H9 (cell line): ENCODE measurements at regions not wholly inside any gene's neighbourhood (a gene's known extent, or its start where the extent isn't known, plus 50 kb on each side); places are given as distances from the start of the nearest gene placed in this dataset.

ENCODE experiments used
- DNase-seq: peaks from one replicate; pipeline ENCODE4 v3.0.0-alpha.2; 2017
- H2AFZ ChIP-seq: one replicate; pipeline ENCODE4 v1.6.1; 2013; ENCODE audit warnings: mild to moderate bottlenecking, low read length, control low read depth, moderate library complexity
- H2AK5ac ChIP-seq: 2 replicates; pipeline ENCODE4 v1.6.1; 2013; ENCODE audit warnings: low read length, control low read depth, mixed read lengths; ENCODE audit not compliant: insufficient read length
- H2BK120ac ChIP-seq: one replicate; pipeline ENCODE4 v1.6.1; 2013; ENCODE audit warnings: low read depth, mild to moderate bottlenecking, low read length, control low read depth, inconsistent platforms; ENCODE audit not compliant: poor library complexity, severe bottlenecking
- H2BK12ac ChIP-seq: 2 replicates; pipeline ENCODE4 v1.6.1; 2013; ENCODE audit warnings: low read length, control low read depth, mixed read lengths, low read depth; ENCODE audit not compliant: insufficient read length
- H2BK15ac ChIP-seq: 2 replicates; pipeline ENCODE4 v1.6.1; 2013; ENCODE audit warnings: low read depth, low read length, control low read depth
- H2BK20ac ChIP-seq: one replicate; pipeline ENCODE4 v1.6.1; 2013; ENCODE audit warnings: low read depth, mild to moderate bottlenecking, low read length, control low read depth, inconsistent platforms; ENCODE audit not compliant: poor library complexity, severe bottlenecking
- H2BK5ac ChIP-seq: 2 replicates; pipeline ENCODE4 v1.6.1; 2013; ENCODE audit warnings: low read length, control low read depth, mixed read lengths; ENCODE audit not compliant: insufficient read length
- H3K14ac ChIP-seq: 2 replicates; pipeline ENCODE4 v1.6.1; 2013; ENCODE audit warnings: low read length, control low read depth; ENCODE audit not compliant: insufficient read depth
- H3K18ac ChIP-seq: 2 replicates; pipeline ENCODE4 v1.6.1; 2013; ENCODE audit warnings: low read depth, mild to moderate bottlenecking, mixed read lengths, low read length, control low read depth; ENCODE audit not compliant: insufficient read length
- H3K23ac ChIP-seq: 2 replicates; pipeline ENCODE4 v1.6.1; 2013; ENCODE audit warnings: low read length, control low read depth, mixed read lengths, low read depth; ENCODE audit not compliant: insufficient read length
- H3K23me2 ChIP-seq: 2 replicates; pipeline ENCODE4 v1.6.1; 2013; ENCODE audit warnings: low read depth, mild to moderate bottlenecking, mixed read lengths, low read length, control low read depth; ENCODE audit not compliant: insufficient read length, poor library complexity, severe bottlenecking
- H3K27ac ChIP-seq: 2 replicates; pipeline ENCODE4 v1.5.1; 2013; ENCODE audit warnings: low read length, control low read depth, mixed read lengths, low read depth; ENCODE audit not compliant: insufficient read length
- H3K27me3 ChIP-seq: 2 replicates; pipeline ENCODE4 v1.6.1; 2013; ENCODE audit warnings: low read length, control low read depth, inconsistent platforms; ENCODE audit not compliant: insufficient read depth
- H3K4ac ChIP-seq: 2 replicates; pipeline ENCODE4 v1.6.1; 2013; ENCODE audit warnings: low read depth, mild to moderate bottlenecking, control low read depth, inconsistent platforms, low read length, moderate library complexity
- H3K4me1 ChIP-seq: 2 replicates; pipeline ENCODE4 v1.6.1; 2013; ENCODE audit warnings: low read length, control low read depth, inconsistent platforms; ENCODE audit not compliant: insufficient read depth
- H3K4me2 ChIP-seq: 2 replicates; pipeline ENCODE4 v1.6.1; 2013; ENCODE audit warnings: low read length, control low read depth, mixed read lengths; ENCODE audit not compliant: insufficient read length, insufficient read depth
- H3K56ac ChIP-seq: 2 replicates; pipeline ENCODE4 v1.6.1; 2013; ENCODE audit warnings: low read depth, mild to moderate bottlenecking, mixed read lengths, low read length, control low read depth; ENCODE audit not compliant: insufficient read length
- H3K79me1 ChIP-seq: 2 replicates; pipeline ENCODE4 v1.6.1; 2013; ENCODE audit warnings: low read depth, mild to moderate bottlenecking, moderate library complexity, low read length, control low read depth, inconsistent platforms; ENCODE audit not compliant: insufficient read depth, poor library complexity, severe bottlenecking
- H3K79me2 ChIP-seq: 2 replicates; pipeline ENCODE4 v1.6.1; 2013; ENCODE audit warnings: low read length, control low read depth, inconsistent platforms; ENCODE audit not compliant: insufficient read depth
- H3K9ac ChIP-seq: 2 replicates; pipeline ENCODE4 v1.6.1; 2013; ENCODE audit warnings: low read length, control low read depth, mixed read lengths; ENCODE audit not compliant: insufficient read length; ENCODE audit errors: extremely low read depth
- H3K9me3 ChIP-seq: one replicate; pipeline ENCODE4 v1.6.1; 2013; ENCODE audit warnings: low read depth, low read length, inconsistent platforms; ENCODE audit not compliant: control insufficient read depth
- H3T11ph ChIP-seq: one replicate; pipeline ENCODE4 v1.6.1; 2013; ENCODE audit warnings: mild to moderate bottlenecking, low read length, control low read depth, inconsistent platforms
- H4K20me1 ChIP-seq: one replicate; pipeline ENCODE4 v1.6.1; 2013; ENCODE audit not compliant: control insufficient read depth, insufficient read length, insufficient read depth
- H4K5ac ChIP-seq: 2 replicates; pipeline ENCODE4 v1.6.1; 2013; ENCODE audit warnings: low read depth, mild to moderate bottlenecking, mixed read lengths, low read length, control low read depth; ENCODE audit not compliant: insufficient read length
- H4K8ac ChIP-seq: replicated peaks from 2 replicates; pipeline ENCODE4 v1.6.1; 2013; ENCODE audit warnings: low read length, control low read depth, mixed read lengths, low read depth; ENCODE audit not compliant: insufficient read length
- H4K91ac ChIP-seq: 2 replicates; pipeline ENCODE4 v1.6.1; 2013; ENCODE audit warnings: low read depth, mild to moderate bottlenecking, moderate library complexity, mixed read lengths, low read length, control low read depth; ENCODE audit not compliant: insufficient read length
- H3K27ac Mint-ChIP-seq, 3 experiments: 2 replicates in 2 of 3; 3 replicates in 1 of 3; pipeline ENCODE4 v1.8.0; 2020 to 2021; ENCODE audit warnings: mixed read lengths in 3 of 3, mild to moderate bottlenecking in 1 of 3, moderate library complexity in 1 of 3
- H3K27me3 Mint-ChIP-seq: 2 replicates; pipeline ENCODE4 v1.8.0; 2021; ENCODE audit warnings: low read depth, mild to moderate bottlenecking, moderate library complexity, mixed read lengths
- H3K36me3 Mint-ChIP-seq, 3 experiments: 2 replicates in 2 of 3; 3 replicates in 1 of 3; pipeline ENCODE4 v1.8.0; 2020 to 2021; ENCODE audit warnings: low read depth in 3 of 3, mixed read lengths in 3 of 3; ENCODE audit not compliant: insufficient read depth in 1 of 3
- H3K4me1 Mint-ChIP-seq, 2 experiments: 2 replicates each; pipeline ENCODE4 v1.8.0; 2020; ENCODE audit warnings: mixed read lengths in 2 of 2
- H3K4me3 Mint-ChIP-seq, 2 experiments: 2 replicates in 1 of 2; 3 replicates in 1 of 2; pipeline ENCODE4 v1.8.0; 2020 to 2021; ENCODE audit warnings: mild to moderate bottlenecking in 2 of 2, mixed read lengths in 2 of 2, moderate library complexity in 1 of 2
- H3K9me3 Mint-ChIP-seq, 2 experiments: 2 replicates in 1 of 2; 3 replicates in 1 of 2; pipeline ENCODE4 v1.8.0; 2020; ENCODE audit warnings: mild to moderate bottlenecking in 2 of 2, mixed read lengths in 2 of 2, moderate library complexity in 1 of 2
- CTCF ChIP-seq: fragments of 200-600 bp; sonication (generic); conservative IDR thresholded peaks from 3 replicates; pipeline ENCODE4 v1.8.0; 2021; ENCODE audit warnings: antibody characterized with exemption, mild to moderate bottlenecking
- WGBS: extraction: QIAGEN DNeasy Blood & Tissue Kit; methylation state at CpG from one replicate; pipeline ENCODE4 v1.1.7; 2013; ENCODE audit warnings: missing lambda C conversion rate, low lambda C conversion rate, mixed read lengths; ENCODE audit not compliant: insufficient read length; ENCODE audit errors: extremely low coverage; 5-methylcytosine and 5-hydroxymethylcytosine counted together

- no peaks in the 10 kb centered on the region for H3K23me2 ChIP-seq
- no peak overlapping the region for H2BK120ac ChIP-seq
- Mint-ChIP-seq H3K36me3 (no peaks in the 10 kb centered on the region), H3K27ac (no peak overlapping the region), H3K9me3 (no peaks in the 10 kb centered on the region), H3K27me3 (no peaks in the 10 kb centered on the region), H3K4me3 (no peak overlapping the region), H3K4me1 (no peaks in the 10 kb centered on the region)
- no peak overlapping the region for H4K8ac ChIP-seq
- H4K5ac ChIP-seq: no peak overlapping the region
- no peaks in the 10 kb centered on the region for H3K9me3 ChIP-seq
- H2BK20ac ChIP-seq: no peak overlapping the region
- no peak overlapping the region for H2AFZ ChIP-seq
- H3K23ac ChIP-seq: no peak overlapping the region
- H3K9ac ChIP-seq: no peak overlapping the region
- H3K56ac ChIP-seq: no peak overlapping the region
- no CpG with 5 or more reads among the region's 2 CpGs for WGBS
- no peak overlapping the region for H4K91ac ChIP-seq
- H4K20me1 ChIP-seq: no peaks in the 10 kb centered on the region
- H3K4me1 ChIP-seq: no peaks in the 10 kb centered on the region
- H3K4me2 ChIP-seq: no peak overlapping the region
- H3K79me1 ChIP-seq: no peaks in the 10 kb centered on the region
- no peak overlapping the region for H3T11ph ChIP-seq
- no peaks in the 10 kb centered on the region for H3K27me3 ChIP-seq
- no peak overlapping the region for H3K4ac ChIP-seq
- H3K14ac ChIP-seq: no peak overlapping the region
- TF ChIP-seq CTCF: no peak
- H3K79me2 ChIP-seq: no peaks in the 10 kb centered on the region
- H3K27ac ChIP-seq: no peak overlapping the region
- H2BK5ac ChIP-seq: no peak overlapping the region
- H2BK12ac ChIP-seq: no peak overlapping the region
- H2AK5ac ChIP-seq: no peak overlapping the region
- H3K18ac ChIP-seq: no peak overlapping the region
- H2BK15ac ChIP-seq: no peak overlapping the region
- no peak for DNase-seq
These were observed 246.5 kb downstream of the DMRTA1 start for GRCh38 chr9:22693156-22693555.
